Muscle of back (tissue), 3 donors: ENCODE measurements at regions not wholly inside any gene's neighbourhood (a gene's known extent, or its start where the extent isn't known, plus 50 kb on each side); places are given as distances from the start of the nearest gene placed in this dataset.
A peak's percentile ranks its signal among the peaks of the same experiment; 100 is the strongest.

Experiments
- DNase-seq, 3 donors: peaks; one replicate each; pipeline versions ENCODE4 v3.0.0 to v3.0.0-alpha.2; 2013

GRCh38 chr14:98976271-98976670 lies 295.7 kb downstream of the BCL11B start:
- DNase-seq, result peak in 1 of 3 donors; percentile 30

DNA sequence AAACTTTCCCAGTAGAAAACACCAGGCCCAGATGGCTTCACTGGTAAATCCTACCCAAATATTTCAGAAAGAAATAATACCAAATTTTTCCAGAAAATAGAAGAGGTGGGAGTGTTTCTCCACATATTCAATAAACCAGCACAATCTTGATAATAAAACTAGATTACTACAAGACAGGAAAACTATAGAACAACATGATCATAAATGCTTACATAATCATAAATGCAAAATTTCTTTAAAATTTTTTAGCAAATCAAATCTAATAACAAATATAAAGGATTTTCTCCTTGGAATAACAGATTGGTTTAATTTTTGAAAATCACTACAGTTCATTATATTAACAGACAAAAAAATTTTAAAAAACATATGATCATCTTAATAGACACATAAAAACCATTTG lies 294.5 kb downstream of the BCL11B start:
- no peak for DNase-seq

- DNase-seq, result no peak
These were observed 289.0 kb downstream of the BCL11B start for GRCh38 chr14:98982986-98983385.

- DNase-seq, result no peak
These were observed 287.8 kb downstream of the BCL11B start for GRCh38 chr14:98984027-98984718.

DNA sequence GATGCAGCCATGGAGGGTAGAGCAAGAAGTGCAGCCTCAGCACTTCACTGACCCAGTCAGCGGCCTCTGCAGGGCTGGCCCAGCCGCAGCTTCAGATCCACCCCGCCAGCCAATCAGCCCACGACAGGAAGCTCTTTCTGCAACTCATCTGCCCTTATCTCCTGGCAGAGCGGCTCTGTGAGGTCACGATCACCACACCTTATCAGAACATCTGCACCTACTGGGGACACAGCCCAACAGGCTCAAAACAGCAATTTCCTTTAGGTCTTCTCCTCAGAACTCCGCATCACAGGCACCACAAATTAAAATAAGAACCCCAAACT lies 287.3 kb downstream of the BCL11B start:
- no peak for DNase-seq

GRCh38 chr14:98993818-98994217 lies 278.2 kb downstream of the BCL11B start:
- DNase-seq, result no peak

GRCh38 chr14:98994561-98994960 lies 277.4 kb downstream of the BCL11B start:
- no peak for DNase-seq

DNA sequence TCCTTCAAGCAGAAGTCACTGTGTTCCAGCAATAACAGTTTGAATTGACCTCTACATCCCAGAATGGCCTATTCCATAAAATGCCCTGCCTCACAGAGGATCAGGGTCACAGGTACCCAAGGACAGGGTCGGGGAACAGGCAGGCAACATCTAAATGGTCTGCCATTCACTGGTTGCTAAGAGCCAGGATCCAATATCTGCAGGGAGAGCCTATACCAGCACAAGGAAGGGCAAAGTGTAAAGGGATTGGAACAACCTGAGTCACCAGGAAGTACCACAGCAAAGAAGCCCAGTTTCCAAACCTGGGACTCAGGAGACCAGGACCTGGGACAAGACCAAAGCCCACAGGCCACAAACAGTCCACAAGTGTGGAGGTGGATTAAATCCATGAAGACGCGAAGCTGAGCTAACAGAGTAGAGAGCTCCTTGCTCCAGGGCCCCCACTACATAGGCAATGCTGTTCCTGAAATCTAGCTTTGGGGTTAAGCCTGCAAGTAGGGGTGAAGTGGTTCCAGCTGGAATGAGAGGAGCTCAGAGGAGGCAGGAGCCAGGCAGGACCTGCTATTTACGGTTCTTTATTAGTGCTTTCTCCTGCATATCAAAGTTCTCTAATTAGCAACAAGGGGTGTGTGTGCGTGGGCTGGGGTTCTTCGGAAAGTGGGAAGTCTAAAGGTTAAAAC lies 274.3 kb downstream of the BCL11B start:
- DNase-seq, result no peak

- no peak for DNase-seq
These were observed 272.7 kb downstream of the BCL11B start for GRCh38 chr14:98999345-98999744.

DNA sequence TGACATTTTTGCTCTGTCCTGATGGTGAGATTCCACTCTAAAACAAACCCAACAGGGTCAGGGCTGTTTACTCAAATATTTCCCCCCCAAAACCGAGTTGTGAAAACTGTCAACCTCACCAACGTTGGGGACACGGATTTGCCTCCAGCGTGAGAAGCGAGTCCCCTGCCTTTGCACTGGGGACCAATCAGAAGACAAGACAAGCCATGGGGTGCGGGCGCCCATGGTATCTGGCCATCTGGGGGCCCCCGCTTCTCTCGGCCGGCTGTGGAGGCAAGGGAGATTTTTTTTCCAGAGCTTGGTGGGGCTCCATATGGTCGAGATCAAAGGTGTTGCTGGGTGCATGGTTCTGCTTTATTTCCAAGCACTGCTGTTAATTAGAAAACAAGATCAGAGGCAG lies 272.1 kb downstream of the BCL11B start:
- DNase-seq, result no peak

DNA sequence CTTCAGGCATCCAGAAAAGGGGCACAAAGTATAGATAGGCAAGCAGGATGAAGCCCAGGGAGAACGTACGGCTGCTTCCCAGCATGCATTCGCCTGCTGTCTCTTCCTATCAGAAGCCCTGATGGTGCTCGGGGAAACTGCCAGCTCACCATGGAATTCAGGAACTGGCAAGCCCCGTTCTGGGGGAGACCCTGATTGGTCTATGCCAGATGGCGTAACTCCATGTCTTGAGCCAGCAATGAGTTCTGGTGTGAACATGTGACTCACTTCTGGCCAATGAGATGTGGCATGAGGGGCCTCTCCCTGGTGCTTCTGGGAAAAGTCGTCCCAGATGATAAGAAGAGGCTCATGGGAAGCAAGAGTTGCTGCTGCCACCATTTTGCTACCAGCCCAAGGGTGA lies 270.8 kb downstream of the BCL11B start:
- DNase-seq, result no peak

DNA sequence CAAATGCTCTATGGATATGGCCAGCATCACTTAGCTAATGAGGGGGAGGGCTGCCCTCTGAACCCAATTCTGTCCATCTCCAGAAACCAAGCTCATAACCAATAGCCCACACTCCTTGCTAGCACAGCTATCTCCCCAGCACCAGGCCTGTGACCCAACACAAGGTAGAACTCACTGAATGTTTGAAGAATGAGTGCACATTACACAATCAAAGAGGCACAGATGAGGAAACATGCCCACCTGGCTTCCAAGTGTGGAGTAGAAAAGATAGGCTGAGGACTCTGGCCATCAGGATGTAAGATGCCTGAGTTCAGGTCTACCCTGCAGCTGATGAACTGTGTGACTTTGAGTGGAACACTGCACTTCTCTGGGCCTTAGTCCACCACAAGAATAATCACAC lies 268.4 kb downstream of the BCL11B start:
- no peak for DNase-seq

GRCh38 chr14:99004112-99004511 lies 267.9 kb downstream of the BCL11B start:
- no peak for DNase-seq

DNA sequence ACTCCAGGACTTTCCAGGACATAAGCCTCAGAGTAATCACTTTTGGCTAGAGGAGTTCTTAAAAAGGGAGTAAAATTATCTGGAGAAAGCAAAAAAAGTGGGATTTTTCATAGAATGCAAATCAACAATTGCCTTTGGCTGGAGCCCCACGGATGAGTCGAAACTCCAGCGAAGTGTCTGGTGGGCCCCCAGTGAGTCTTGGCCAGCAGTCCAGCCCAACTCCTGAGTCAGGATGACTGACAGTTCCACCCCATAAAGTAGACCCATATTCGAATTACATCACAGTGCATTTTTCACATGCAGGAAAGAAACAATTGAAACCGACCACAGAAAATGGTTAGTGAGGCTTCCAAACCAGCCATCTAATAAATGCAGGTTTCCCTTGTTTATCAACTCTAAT lies 265.7 kb downstream of the BCL11B start:
- peak in 2 of 3 donors; percentile 12 to 17 for DNase-seq

DNA sequence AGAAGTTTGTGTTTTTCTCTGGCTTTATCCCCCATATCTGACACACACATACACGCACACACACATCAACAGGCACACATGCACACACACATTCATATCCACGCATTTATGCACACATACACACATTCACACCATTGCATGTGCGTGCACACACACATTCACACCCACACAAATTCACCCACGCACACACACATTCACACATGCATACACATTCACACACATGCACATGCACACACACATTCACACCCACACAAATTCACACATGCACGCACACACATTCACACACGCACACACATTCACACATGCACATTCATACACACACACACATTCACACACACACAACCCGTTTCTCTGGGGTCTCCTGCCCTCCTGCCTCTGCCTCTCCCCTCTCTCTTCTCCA lies 264.2 kb downstream of the BCL11B start:
- DNase-seq, result no peak

GRCh38 chr14:99009871-99010270 lies 262.1 kb downstream of the BCL11B start:
- no peak for DNase-seq

DNA sequence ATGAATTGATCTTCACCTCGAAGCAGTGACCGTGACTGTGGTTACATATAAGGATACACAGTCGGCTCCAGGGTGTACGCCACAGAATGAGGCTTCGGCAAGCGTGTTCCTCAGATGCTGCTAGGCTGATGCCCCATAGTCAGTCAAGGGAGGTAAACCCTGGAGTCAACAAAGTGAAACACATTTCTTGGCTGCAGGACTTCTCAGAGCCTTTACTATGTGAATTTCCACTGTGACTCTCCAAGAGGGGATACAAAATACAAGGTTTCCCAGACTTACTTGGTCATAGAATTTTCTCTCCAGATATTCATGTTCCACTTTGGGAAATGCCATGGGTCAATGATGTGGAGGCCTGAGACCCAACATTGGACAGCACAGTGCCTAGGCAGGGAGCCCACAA lies 260.6 kb downstream of the BCL11B start:
- DNase-seq, result no peak

DNA sequence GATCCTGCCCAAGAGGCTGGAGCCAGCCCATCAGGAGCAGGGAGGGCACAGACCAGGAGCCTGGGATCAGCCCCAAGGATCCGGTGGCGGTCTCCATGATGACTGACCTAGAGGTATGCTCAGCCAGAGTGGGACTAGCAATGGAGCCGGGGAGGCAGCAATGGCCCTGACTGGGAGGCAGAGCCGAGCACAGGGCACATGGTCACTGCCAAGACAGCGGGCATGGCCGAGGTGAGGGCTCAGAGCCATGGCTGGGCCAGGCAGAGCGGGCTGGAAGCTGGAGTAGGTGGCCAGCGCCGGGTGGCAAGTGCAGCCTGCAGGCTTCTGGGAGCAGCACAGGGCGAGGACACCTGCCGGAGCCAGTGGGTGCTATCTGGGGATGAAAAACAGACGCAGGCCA lies 259.3 kb downstream of the BCL11B start:
- no peak for DNase-seq

DNA sequence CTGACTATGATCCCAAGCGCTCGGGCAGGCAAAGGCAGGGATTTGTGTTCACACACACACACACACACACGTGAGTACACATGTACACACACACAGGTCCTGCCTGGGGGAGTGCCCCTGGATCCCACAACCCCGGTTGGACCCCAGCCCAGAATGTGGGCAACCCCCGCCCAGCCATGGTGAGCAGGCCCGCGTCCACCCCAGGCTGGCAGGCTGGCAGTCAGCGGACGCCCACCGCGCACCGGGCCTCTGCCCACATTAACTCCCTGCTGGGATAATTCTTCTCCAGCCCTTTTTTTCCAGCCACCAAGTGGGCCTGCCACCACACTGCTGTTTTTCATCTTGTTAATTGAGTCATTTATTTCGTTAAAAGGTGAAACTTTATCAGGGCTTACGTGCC lies 256.2 kb downstream of the BCL11B start:
- no peak for DNase-seq

GRCh38 chr14:99023371-99023770 lies 248.6 kb downstream of the BCL11B start:
- DNase-seq, result no peak

DNA sequence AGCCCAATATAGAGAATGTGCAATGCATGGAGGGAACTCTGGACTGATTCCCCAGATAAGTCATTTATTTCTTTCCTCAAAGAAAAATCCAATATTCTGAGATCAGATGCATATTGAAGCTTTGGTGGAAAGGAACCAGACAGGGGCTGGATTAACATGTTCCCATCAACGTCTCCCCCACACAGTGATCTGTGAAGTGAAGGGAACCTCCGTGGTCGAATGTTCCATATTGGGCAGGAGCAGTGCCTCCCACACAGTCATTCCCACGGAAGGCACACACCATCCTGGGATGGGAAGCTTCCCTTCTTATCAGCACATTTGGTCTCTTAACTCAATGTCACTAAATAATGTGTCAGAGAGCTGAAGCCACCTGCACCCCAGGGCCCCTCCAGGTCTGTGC lies 247.1 kb downstream of the BCL11B start:
- DNase-seq, result no peak

- no peak for DNase-seq
These were observed 246.6 kb downstream of the BCL11B start for GRCh38 chr14:99025418-99025817.

- no peak for DNase-seq
These were observed 245.5 kb downstream of the BCL11B start for GRCh38 chr14:99026471-99026870.

- DNase-seq, result no peak
These were observed 244.0 kb downstream of the BCL11B start for GRCh38 chr14:99028041-99028440.
